A549 (cell line): ENCODE measurements at regions not wholly inside any gene's neighbourhood (a gene's known extent, or its start where the extent isn't known, plus 50 kb on each side); places are given as distances from the start of the nearest gene placed in this dataset.
A peak's percentile ranks its signal among the peaks of the same experiment; 100 is the strongest.

Experiments
- ATAC-seq, 2 experiments: fragments of 200-7000 bp in 1 of 2; fragments of >200 bp in 1 of 2; cut with Nextera tagmentation in 1 of 2; cut with Tn5 transposase in 1 of 2; 3 replicates each; pipeline versions ENCODE4 v1.8.0 to v1.9.1; 2018 to 2020; ENCODE audit warnings: mild to moderate bottlenecking in 1 of 2, moderate library complexity in 1 of 2
- CTCF ChIA-PET: fragments of 300-600 bp; sonication (Branson Sonifier 250); formaldehyde crosslinking; extraction: SDS; loops from one replicate; lab custom pipeline; 2021; ENCODE audit warnings: antibody characterized with exemption, inconsistent platforms; lab: Yijun Ruan, JAX
- POLR2A ChIA-PET: fragments of 350-600 bp; formaldehyde crosslinking; extraction: SDS; loops from one replicate; lab custom pipeline; 2021; ENCODE audit warnings: antibody characterized with exemption, inconsistent platforms; lab: Yijun Ruan, JAX
- DNase-seq, 2 experiments: peaks; one replicate each; pipeline versions ENCODE4 v3.0.0 to v3.0.0-alpha.2; 2011 to 2016; ENCODE audit warnings: low read depth in 1 of 2, low spot score in 1 of 2
- FAIRE-seq: peaks from 2 replicates; lab custom pipeline; 2011; peaks lifted over from hg19 to GRCh38; lab: Jason Lieb, UNC
- H3K27ac ChIP-seq, 2 experiments: fragments of >200 bp; sonication (Bioruptor Twin); formaldehyde crosslinking; 3 replicates each; pipeline ENCODE4 v1.5.1; 2016 to 2017
- H3K4me1 ChIP-seq: fragments of >200 bp; sonication (Bioruptor Twin); formaldehyde crosslinking; 3 replicates; pipeline ENCODE4 v1.6.1; 2016
- H3K4me2 ChIP-seq: fragments of >200 bp; sonication (Bioruptor Twin); formaldehyde crosslinking; 3 replicates; pipeline ENCODE4 v1.6.1; 2016
- H3K4me3 ChIP-seq: fragments of >200 bp; sonication (Bioruptor Twin); formaldehyde crosslinking; 3 replicates; pipeline ENCODE4 v1.5.1; 2016
- H3K9me3 ChIP-seq: fragments of >200 bp; sonication (Bioruptor Twin); formaldehyde crosslinking; 3 replicates; pipeline ENCODE4 v1.6.1; 2016
- CEBPB ChIP-seq, 2 experiments: fragments of >200 bp in 1 of 2; sonication (Bioruptor Twin) in 1 of 2; formaldehyde crosslinking in 1 of 2; IDR thresholded peaks; 2 replicates each; pipeline ENCODE4 v1.6.1; 2012 to 2016
- EHF ChIP-seq: fragments of 250-450 bp; sonication (Bioruptor Pico); IDR thresholded peaks from 2 replicates; pipeline ENCODE4 v1.5.0; 2020; ENCODE audit warnings: mild to moderate bottlenecking
- EHMT2 ChIP-seq: fragments of 200-600 bp; sonication (generic); IDR thresholded peaks from 2 replicates; pipeline ENCODE4 v1.6.1; 2016; ENCODE audit warnings: antibody characterized with exemption, low read depth, mild to moderate bottlenecking, moderate library complexity
- ESRRA ChIP-seq: fragments of 150-350 bp; IDR thresholded peaks from 2 replicates; pipeline ENCODE4 v1.6.1; 2014; ENCODE audit warnings: mild to moderate bottlenecking, low read length, borderline replicate concordance
- FOXS1 ChIP-seq: fragments of 250-450 bp; sonication (Bioruptor Pico); IDR thresholded peaks from 2 replicates; pipeline ENCODE4 v1.5.0; 2020; ENCODE audit warnings: mild to moderate bottlenecking, moderate library complexity
- HOXA7 ChIP-seq: fragments of 250-450 bp; sonication (Bioruptor Pico); IDR thresholded peaks from 2 replicates; pipeline ENCODE4 v1.5.0; 2020; ENCODE audit warnings: mild to moderate bottlenecking, moderate library complexity
- JUN ChIP-seq, 2 experiments: fragments of >200 bp; sonication (Bioruptor Twin); formaldehyde crosslinking; IDR thresholded peaks; 2 replicates in 1 of 2; 3 replicates in 1 of 2; pipeline ENCODE4 v1.6.1; 2016 to 2017
- KDM1A ChIP-seq: fragments of 200-600 bp; sonication (generic); IDR thresholded peaks from 2 replicates; pipeline ENCODE4 v1.6.1; 2016; ENCODE audit warnings: low read depth, mild to moderate bottlenecking
- KDM5A ChIP-seq: fragments of 200-600 bp; sonication (generic); IDR thresholded peaks from 2 replicates; pipeline ENCODE4 v1.6.1; 2016; ENCODE audit warnings: antibody characterized with exemption, mild to moderate bottlenecking
- MAFK ChIP-seq: fragments of 450-650 bp; IDR thresholded peaks from 2 replicates; pipeline ENCODE4 v1.6.1; 2014; ENCODE audit not compliant: partially characterized antibody
- MYC ChIP-seq: IDR thresholded peaks from 2 replicates; pipeline ENCODE4 v1.6.1; 2012; ENCODE audit warnings: mild to moderate bottlenecking, inconsistent platforms, low read length, improper control_type of control experiment, borderline replicate concordance
- PHF8 ChIP-seq: fragments of 200-600 bp; sonication (generic); IDR thresholded peaks from 2 replicates; pipeline ENCODE4 v1.6.1; 2016; ENCODE audit warnings: low read depth, mild to moderate bottlenecking, antibody characterized with exemption, moderate library complexity, borderline replicate concordance
- POLR2A ChIP-seq: IDR thresholded peaks from 2 replicates; pipeline ENCODE4 v1.6.1; 2012; ENCODE audit warnings: mild to moderate bottlenecking, low read length
- RAD21 ChIP-seq, 2 experiments: fragments of >200 bp in 1 of 2; sonication (Bioruptor Twin) in 1 of 2; formaldehyde crosslinking in 1 of 2; IDR thresholded peaks in 1 of 2; conservative IDR thresholded peaks in 1 of 2; 2 replicates in 1 of 2; 3 replicates in 1 of 2; pipeline ENCODE4 v1.6.1; 2012 to 2018; ENCODE audit warnings: inconsistent platforms in 1 of 2
- RFX5 ChIP-seq: fragments of 450-650 bp; IDR thresholded peaks from 2 replicates; pipeline ENCODE4 v1.7.1; 2014; ENCODE audit warnings: antibody characterized with exemption, mild to moderate bottlenecking, moderate library complexity
- SMC3 ChIP-seq: fragments of >200 bp; sonication (Bioruptor Twin); formaldehyde crosslinking; IDR thresholded peaks from 3 replicates; pipeline ENCODE4 v1.6.1; 2018; ENCODE audit warnings: inconsistent platforms
- SREBF2 ChIP-seq: fragments of 450-650 bp; IDR thresholded peaks from 2 replicates; pipeline ENCODE4 v1.6.1; 2014; ENCODE audit warnings: mild to moderate bottlenecking, moderate library complexity
- TP53 ChIP-seq: fragments of 250-450 bp; sonication (Bioruptor Pico); IDR thresholded peaks from 2 replicates; pipeline ENCODE4 v1.5.0; 2021; ENCODE audit warnings: mild to moderate bottlenecking, moderate library complexity
- ZC3H11A ChIP-seq: fragments of 450-650 bp; IDR thresholded peaks from 2 replicates; pipeline ENCODE4 v1.6.1; 2014; ENCODE audit warnings: antibody characterized with exemption, mild to moderate bottlenecking
- WGBS: methylation state at CpG from one replicate; pipeline ENCODE4 v1.1.6; 2017; ENCODE audit errors: missing lambda C conversion rate; 5-methylcytosine and 5-hydroxymethylcytosine counted together
- TF ChIP-seq, protein P1 (sequence below): fragments of >200 bp; sonication (Bioruptor Twin); formaldehyde crosslinking; IDR thresholded peaks from 3 replicates; pipeline ENCODE4 v1.5.1; 2016
- TF ChIP-seq, protein P2 (sequence below): fragments of >200 bp; sonication (Bioruptor Twin); formaldehyde crosslinking; IDR thresholded peaks from 2 replicates; pipeline ENCODE4 v1.6.1; 2016
- TF ChIP-seq, protein P3 (sequence below): IDR thresholded peaks from 2 replicates; pipeline ENCODE4 v1.6.1; 2012; ENCODE audit warnings: low read depth, borderline replicate concordance
- TF ChIP-seq, protein P4 (sequence below): IDR thresholded peaks from 2 replicates; pipeline ENCODE4 v1.6.1; 2012

DNA sequence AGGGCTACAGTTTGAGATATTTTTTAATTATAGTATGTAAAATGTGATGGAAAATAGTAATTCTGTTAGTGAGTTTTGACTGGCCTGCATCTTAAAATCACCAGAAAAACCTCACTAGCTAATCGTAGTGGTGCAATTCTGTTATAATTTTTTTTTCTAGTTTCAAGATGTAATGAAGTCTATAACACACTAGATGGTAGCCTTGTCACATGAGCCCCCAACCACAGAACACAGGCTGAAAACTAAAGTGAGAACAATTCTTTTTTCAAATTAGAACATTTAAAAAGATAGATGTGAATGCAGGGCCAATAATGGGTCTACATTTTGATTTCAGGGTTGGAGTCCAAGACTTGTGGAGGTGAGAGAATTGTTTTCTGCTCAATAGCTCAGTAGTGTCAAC, 83.3 kb upstream of the KCNH8 start:
- H3K4me3 ChIP-seq: no peak overlapping the region
- no peak overlapping the region for H3K27ac ChIP-seq
- 4% methylated on average over 1 of the region's 1 CpG for WGBS
- DNase-seq (no peak), ATAC-seq (no peak), FAIRE-seq (no peak)
- CTCF ChIA-PET: interaction anchor here (1.4 kb wide), 2 partner anchors 10 to 802 kb away, joined by 5 read pairs; no protein-coding TSS in a partner anchor
- POLR2A ChIA-PET: no interaction called here
- no peaks in the 10 kb centered on the region for H3K4me1 ChIP-seq
- H3K4me2 ChIP-seq: no peak overlapping the region
- no peaks in the 10 kb centered on the region for H3K9me3 ChIP-seq
- TF ChIP-seq, protein P1, sequence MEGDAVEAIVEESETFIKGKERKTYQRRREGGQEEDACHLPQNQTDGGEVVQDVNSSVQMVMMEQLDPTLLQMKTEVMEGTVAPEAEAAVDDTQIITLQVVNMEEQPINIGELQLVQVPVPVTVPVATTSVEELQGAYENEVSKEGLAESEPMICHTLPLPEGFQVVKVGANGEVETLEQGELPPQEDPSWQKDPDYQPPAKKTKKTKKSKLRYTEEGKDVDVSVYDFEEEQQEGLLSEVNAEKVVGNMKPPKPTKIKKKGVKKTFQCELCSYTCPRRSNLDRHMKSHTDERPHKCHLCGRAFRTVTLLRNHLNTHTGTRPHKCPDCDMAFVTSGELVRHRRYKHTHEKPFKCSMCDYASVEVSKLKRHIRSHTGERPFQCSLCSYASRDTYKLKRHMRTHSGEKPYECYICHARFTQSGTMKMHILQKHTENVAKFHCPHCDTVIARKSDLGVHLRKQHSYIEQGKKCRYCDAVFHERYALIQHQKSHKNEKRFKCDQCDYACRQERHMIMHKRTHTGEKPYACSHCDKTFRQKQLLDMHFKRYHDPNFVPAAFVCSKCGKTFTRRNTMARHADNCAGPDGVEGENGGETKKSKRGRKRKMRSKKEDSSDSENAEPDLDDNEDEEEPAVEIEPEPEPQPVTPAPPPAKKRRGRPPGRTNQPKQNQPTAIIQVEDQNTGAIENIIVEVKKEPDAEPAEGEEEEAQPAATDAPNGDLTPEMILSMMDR: peak; percentile 28
- no peak for TF ChIP-seq TP53 (CRISPR knock-in tag)
- TF ChIP-seq, protein P2, sequence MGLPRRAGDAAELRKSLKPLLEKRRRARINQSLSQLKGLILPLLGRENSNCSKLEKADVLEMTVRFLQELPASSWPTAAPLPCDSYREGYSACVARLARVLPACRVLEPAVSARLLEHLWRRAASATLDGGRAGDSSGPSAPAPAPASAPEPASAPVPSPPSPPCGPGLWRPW: no peak
- peak; percentile 48 to 59 for TF ChIP-seq RAD21 (conservative IDR thresholded peaks at IDR 0.05 in 1 of 2, IDR thresholded peaks at IDR 0.05 in 1 of 2)
- no peak for TF ChIP-seq SREBF2
- TF ChIP-seq ESRRA: no peak
- TF ChIP-seq SMC3: 0 out of 3 replicates have a peak, but pooled peaks have one; percentile 21
- no peak for TF ChIP-seq POLR2A
- TF ChIP-seq KDM1A: no peak
- TF ChIP-seq KDM5A: no peak
- TF ChIP-seq MYC: no peak

DNA sequence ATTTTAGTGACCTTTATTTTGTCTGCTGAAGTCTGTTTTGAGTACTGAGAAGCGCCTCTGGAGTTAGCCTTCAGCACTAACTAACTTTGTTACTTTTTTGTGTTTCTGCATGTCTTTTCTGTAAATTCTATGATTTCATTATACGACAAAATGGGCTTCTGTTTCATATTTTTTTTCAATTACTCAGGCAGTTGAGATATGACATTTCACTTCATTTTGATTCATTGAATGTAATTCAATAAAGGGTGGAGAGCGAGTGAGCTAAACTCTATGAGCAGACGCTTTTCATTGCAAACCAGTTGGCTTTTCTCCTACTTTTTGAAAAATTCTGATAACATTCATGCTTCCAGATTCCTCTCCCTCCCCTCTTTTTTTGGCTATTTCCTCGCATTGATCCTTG, 84.4 kb upstream of the KCNH8 start:
- CTCF ChIA-PET: interaction anchor here (1.4 kb wide), 1 partner anchor 9 kb away, joined by 5 read pairs; no protein-coding TSS in a partner anchor
- no peak for ATAC-seq
- WGBS: 19% methylated on average over 5 of the region's 5 CpGs
- Histone ChIP-seq H3K4me3 (no peak overlapping the region), H3K27ac (no peak overlapping the region), H3K4me1 (no peaks in the 10 kb centered on the region), H3K9me3 (no peaks in the 10 kb centered on the region), H3K4me2 (no peak overlapping the region)
- POLR2A ChIA-PET: no interaction called here
- TF ChIP-seq SREBF2 (no peak), CEBPB (IDR thresholded peaks at IDR 0.05) (no peak), POLR2A (no peak), JUN (IDR thresholded peaks at IDR 0.05) (no peak), EHMT2 (no peak), HOXA7 (CRISPR knock-in tag) (no peak), ESRRA (no peak), FOXS1 (no peak), MYC (no peak), RAD21 (conservative IDR thresholded peaks at IDR 0.05 in 1 of 2, IDR thresholded peaks at IDR 0.05 in 1 of 2) (no peak), RFX5 (no peak), EHF (no peak), MAFK (no peak), PHF8 (no peak), ZC3H11A (no peak), KDM1A (no peak)
- TF ChIP-seq, protein P3, sequence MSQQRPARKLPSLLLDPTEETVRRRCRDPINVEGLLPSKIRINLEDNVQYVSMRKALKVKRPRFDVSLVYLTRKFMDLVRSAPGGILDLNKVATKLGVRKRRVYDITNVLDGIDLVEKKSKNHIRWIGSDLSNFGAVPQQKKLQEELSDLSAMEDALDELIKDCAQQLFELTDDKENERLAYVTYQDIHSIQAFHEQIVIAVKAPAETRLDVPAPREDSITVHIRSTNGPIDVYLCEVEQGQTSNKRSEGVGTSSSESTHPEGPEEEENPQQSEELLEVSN: no peak
- TF ChIP-seq, protein P4, sequence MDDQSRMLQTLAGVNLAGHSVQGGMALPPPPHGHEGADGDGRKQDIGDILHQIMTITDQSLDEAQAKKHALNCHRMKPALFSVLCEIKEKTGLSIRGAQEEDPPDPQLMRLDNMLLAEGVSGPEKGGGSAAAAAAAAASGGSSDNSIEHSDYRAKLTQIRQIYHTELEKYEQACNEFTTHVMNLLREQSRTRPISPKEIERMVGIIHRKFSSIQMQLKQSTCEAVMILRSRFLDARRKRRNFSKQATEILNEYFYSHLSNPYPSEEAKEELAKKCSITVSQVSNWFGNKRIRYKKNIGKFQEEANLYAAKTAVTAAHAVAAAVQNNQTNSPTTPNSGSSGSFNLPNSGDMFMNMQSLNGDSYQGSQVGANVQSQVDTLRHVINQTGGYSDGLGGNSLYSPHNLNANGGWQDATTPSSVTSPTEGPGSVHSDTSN: no peak
- no peak for DNase-seq
- FAIRE-seq: no peak
